KMS-11 (cell line): ENCODE measurements at regions not wholly inside any gene's neighbourhood (a gene's known extent, or its start where the extent isn't known, plus 50 kb on each side); places are given as distances from the start of the nearest gene placed in this dataset.
"Not testable (repeated sequence)": the region's sequence is repeated elsewhere in the genome, so short reads cannot be mapped to it uniquely, and the experiment has no call there.

Experiments used
- H2AFZ ChIP-seq: fragments of 200-600 bp; sonication (generic); 2 replicates; pipeline ENCODE4 v1.6.1; 2016; ENCODE audit warnings: antibody characterized with exemption, mixed run types, low read depth
- H3K27ac ChIP-seq: fragments of 200-600 bp; sonication (generic); 2 replicates; pipeline ENCODE4 v1.6.1; 2016; ENCODE audit warnings: mild to moderate bottlenecking, mixed run types
- H3K27me3 ChIP-seq: fragments of 200-600 bp; sonication (generic); 2 replicates; pipeline ENCODE4 v1.6.1; 2017; ENCODE audit warnings: mild to moderate bottlenecking, low read depth, mixed run types, moderate library complexity; ENCODE audit not compliant: insufficient read depth
- H3K36me3 ChIP-seq: fragments of 200-600 bp; sonication (generic); 2 replicates; pipeline ENCODE4 v1.6.1; 2017; ENCODE audit warnings: mild to moderate bottlenecking, mixed run types; ENCODE audit not compliant: insufficient read depth
- H3K4me1 ChIP-seq: fragments of 200-600 bp; sonication (generic); 2 replicates; pipeline ENCODE4 v1.6.1; 2016; ENCODE audit warnings: mild to moderate bottlenecking, low read depth, mixed run types; ENCODE audit not compliant: poor library complexity, severe bottlenecking
- H3K4me2 ChIP-seq: fragments of 200-600 bp; sonication (generic); 2 replicates; pipeline ENCODE4 v1.7.0; 2016; ENCODE audit warnings: mild to moderate bottlenecking, mixed run types
- H3K4me3 ChIP-seq: fragments of 200-600 bp; sonication (generic); IDR thresholded peaks from 2 replicates; pipeline ENCODE4 v1.6.1; 2017; ENCODE audit warnings: low read depth, low read length, mixed read lengths; ENCODE audit not compliant: insufficient read depth
- H3K79me2 ChIP-seq: fragments of 200-600 bp; sonication (generic); 2 replicates; pipeline ENCODE4 v1.6.1; 2016; ENCODE audit warnings: low read depth, mixed run types; ENCODE audit not compliant: insufficient read depth
- H3K9ac ChIP-seq: fragments of 200-600 bp; sonication (generic); 2 replicates; pipeline ENCODE4 v1.6.1; 2016; ENCODE audit warnings: mild to moderate bottlenecking, mixed run types
- H4K20me1 ChIP-seq: fragments of 200-600 bp; sonication (generic); 2 replicates; pipeline ENCODE4 v1.6.1; 2016; ENCODE audit warnings: mild to moderate bottlenecking, mixed run types; ENCODE audit not compliant: insufficient read depth
- TF ChIP-seq, protein P1 (sequence below): fragments of 200-600 bp; sonication (generic); conservative IDR thresholded peaks from 2 replicates; pipeline ENCODE4 v1.6.1; 2017; ENCODE audit warnings: low read depth, mild to moderate bottlenecking, antibody characterized with exemption, low read length, moderate library complexity, mixed read lengths

DNA sequence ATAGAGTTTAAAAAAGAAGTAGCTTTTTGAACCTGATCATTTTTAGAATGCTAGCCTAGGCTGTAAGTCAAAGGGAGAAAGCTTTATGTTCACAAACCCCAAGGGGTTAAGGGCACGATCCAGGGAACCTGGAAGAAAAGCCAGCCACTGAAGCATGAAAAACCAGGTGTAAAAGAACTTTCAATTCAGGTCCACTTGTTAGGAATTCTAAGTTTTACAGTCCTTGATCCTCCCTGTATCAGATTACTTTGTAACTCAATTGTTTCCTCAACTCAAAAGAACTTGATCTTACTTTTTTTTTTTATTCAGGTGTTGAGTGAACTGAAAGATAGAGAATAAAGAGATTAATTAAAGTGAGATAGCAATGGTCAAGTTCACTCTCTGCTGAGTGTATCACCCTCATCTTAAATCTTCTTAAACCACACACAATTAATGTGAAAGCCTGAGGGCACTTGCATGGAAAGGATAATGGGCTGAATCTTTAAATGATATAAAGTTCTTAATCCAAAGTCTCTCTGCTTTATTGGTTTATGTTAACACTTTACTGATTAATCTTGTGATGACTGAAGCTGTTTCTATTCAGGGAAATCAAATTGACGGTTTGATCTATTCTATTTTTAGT is 672.2 kb upstream of the LRRN3 start:
- no peak overlapping the region for H3K9ac ChIP-seq
- H3K36me3 ChIP-seq = no peaks in the 10 kb centered on the region
- H3K4me3 ChIP-seq = no peak overlapping the region
- no peaks in the 10 kb centered on the region for H4K20me1 ChIP-seq
- no peaks in the 10 kb centered on the region for H3K4me1 ChIP-seq
- no peaks in the 10 kb centered on the region for H3K27me3 ChIP-seq
- H3K27ac ChIP-seq = no peak overlapping the region
- no peak overlapping the region for H2AFZ ChIP-seq
- no peak overlapping the region for H3K4me2 ChIP-seq
- TF ChIP-seq, protein P1, sequence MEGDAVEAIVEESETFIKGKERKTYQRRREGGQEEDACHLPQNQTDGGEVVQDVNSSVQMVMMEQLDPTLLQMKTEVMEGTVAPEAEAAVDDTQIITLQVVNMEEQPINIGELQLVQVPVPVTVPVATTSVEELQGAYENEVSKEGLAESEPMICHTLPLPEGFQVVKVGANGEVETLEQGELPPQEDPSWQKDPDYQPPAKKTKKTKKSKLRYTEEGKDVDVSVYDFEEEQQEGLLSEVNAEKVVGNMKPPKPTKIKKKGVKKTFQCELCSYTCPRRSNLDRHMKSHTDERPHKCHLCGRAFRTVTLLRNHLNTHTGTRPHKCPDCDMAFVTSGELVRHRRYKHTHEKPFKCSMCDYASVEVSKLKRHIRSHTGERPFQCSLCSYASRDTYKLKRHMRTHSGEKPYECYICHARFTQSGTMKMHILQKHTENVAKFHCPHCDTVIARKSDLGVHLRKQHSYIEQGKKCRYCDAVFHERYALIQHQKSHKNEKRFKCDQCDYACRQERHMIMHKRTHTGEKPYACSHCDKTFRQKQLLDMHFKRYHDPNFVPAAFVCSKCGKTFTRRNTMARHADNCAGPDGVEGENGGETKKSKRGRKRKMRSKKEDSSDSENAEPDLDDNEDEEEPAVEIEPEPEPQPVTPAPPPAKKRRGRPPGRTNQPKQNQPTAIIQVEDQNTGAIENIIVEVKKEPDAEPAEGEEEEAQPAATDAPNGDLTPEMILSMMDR = no peak
- H3K79me2 ChIP-seq = no peaks in the 10 kb centered on the region

DNA sequence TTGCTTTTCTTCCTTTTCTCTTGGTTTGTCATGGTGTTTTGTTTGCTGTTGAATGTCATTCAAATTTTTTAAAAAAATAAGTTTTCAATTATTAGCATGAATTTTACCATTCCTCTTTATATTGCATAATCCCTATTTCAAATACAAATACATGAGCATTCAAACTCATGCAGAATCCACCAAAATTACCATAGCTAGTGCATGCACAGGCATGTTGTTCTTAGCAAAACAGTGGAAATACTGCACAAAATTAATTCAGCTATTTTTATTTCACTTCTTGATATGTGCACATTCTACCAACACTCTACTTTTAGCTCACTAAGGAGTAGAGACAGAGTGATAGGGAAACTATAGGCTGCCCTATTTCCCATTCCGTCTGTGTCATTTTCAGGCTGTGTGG is 670.1 kb upstream of the LRRN3 start:
- H3K4me2 ChIP-seq = no peak overlapping the region
- H3K9ac ChIP-seq = no peak overlapping the region
- H3K27me3 ChIP-seq = no peaks in the 10 kb centered on the region
- no peak overlapping the region for H3K27ac ChIP-seq
- H3K36me3 ChIP-seq = no peaks in the 10 kb centered on the region
- H2AFZ ChIP-seq = no peak overlapping the region
- H3K79me2 ChIP-seq = no peaks in the 10 kb centered on the region
- no peaks in the 10 kb centered on the region for H4K20me1 ChIP-seq
- no peaks in the 10 kb centered on the region for H3K4me1 ChIP-seq
- TF ChIP-seq, protein P1 = no peak
- H3K4me3 ChIP-seq = no peak overlapping the region

DNA sequence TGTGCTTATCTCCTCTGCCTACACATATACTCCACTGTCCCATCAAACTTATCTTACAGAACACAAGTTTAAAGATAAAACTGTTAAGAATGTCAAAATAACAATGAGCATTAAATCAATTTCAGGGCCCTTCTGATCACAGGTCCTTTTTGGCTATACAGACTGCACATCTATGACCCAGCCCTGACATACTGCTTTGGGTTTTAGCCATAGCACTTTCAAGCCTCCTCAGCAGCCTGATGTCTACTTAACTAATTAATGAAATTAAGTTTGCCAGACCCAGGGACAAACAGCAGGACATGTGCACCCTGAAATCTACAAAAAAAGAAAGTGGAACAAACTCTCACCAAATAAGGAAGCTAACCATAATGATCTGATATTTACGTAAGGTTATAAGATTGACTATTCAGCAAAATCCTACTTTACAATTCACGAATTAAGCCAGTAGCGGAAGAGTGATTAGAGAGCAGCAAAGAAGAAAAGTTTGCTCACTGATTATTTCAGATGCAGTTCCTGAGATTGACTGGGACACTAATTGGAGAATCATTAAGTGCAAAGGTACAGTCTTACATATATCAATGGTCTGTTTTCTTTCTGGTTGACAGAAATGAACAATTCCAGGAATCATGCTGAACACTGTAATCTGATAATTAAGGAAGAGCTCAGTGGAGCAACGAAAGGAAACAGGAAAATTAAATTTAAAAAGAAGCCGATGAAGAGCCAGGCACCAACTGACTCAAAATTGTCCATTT is 669.3 kb upstream of the LRRN3 start:
- H3K27ac ChIP-seq = no peak overlapping the region
- no peaks in the 10 kb centered on the region for H4K20me1 ChIP-seq
- no peak overlapping the region for H3K4me2 ChIP-seq
- H3K4me3 ChIP-seq = no peak overlapping the region
- no peaks in the 10 kb centered on the region for H3K36me3 ChIP-seq
- no peaks in the 10 kb centered on the region for H3K27me3 ChIP-seq
- H2AFZ ChIP-seq = no peak overlapping the region
- TF ChIP-seq, protein P1 = no peak
- H3K4me1 ChIP-seq = no peaks in the 10 kb centered on the region
- no peaks in the 10 kb centered on the region for H3K79me2 ChIP-seq
- no peak overlapping the region for H3K9ac ChIP-seq

DNA sequence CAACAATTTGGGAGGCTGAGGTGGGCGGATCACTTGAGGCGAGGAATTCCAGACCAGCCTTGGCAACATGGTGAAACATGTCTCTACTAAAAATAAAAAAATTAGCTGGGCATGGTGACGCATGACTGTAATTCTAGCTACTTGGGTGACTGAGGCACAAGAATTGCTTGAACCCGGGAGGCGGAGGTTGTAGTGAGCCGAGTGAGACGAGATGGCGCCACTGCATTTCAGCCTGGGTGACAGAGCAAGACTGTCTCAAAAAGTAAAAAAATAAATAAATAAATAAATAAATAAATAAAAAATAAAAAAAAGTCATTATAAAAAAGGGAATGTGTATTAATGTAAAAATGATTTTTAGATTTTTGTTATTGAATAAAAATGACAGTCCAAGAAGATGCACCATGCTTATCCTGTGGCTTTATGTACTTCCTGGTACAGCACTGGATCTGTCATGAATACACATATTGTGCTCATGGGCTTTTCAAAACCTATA is 658.8 kb upstream of the LRRN3 start:
- Histone ChIP-seq H3K4me1 (no peaks in the 10 kb centered on the region), H3K79me2 (no peaks in the 10 kb centered on the region), H3K36me3 (no peaks in the 10 kb centered on the region), H3K4me2 (no peak overlapping the region), H3K27me3 (no peaks in the 10 kb centered on the region), H4K20me1 (no peaks in the 10 kb centered on the region), H3K9ac (no peak overlapping the region), H2AFZ (no peak overlapping the region), H3K4me3 (no peak overlapping the region), H3K27ac (no peak overlapping the region)
- TF ChIP-seq, protein P1 = no peak

DNA sequence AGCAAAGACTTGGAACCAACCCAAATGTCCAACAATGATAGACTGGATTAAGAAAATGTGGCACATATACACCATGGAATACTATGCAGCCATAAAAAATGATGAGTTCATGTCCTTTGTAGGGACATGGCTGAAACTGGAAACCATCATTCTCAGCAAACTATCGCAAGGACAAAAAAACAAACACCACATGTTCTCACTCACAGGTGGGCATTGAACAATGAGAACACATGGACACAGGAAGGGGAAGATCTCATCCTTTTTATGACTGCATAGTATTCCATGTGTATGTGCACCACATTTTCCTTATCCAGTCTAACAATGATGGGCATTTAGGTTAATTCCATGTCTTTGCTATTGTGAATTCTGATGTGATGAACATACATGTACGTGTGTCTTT is 652.0 kb upstream of the LRRN3 start:
- not testable (repeated sequence) for H4K20me1 ChIP-seq, H2AFZ ChIP-seq, H3K36me3 ChIP-seq, H3K9ac ChIP-seq, H3K27ac ChIP-seq, H3K4me2 ChIP-seq, H3K79me2 ChIP-seq, H3K4me3 ChIP-seq, H3K27me3 ChIP-seq, H3K4me1 ChIP-seq
